CD4-positive, alpha-beta memory T cell (primary cell): ENCODE measurements at regions not wholly inside any gene's neighbourhood (a gene's known extent, or its start where the extent isn't known, plus 50 kb on each side); places are given as distances from the start of the nearest gene placed in this dataset.
"Not testable (repeated sequence)": the region's sequence is repeated elsewhere in the genome, so short reads cannot be mapped to it uniquely, and the experiment has no call there.

Source experiments
- CTCF ChIA-PET: fragments of 350-600 bp; sonication (Branson Sonifier 250); formaldehyde crosslinking; loops from one replicate; lab custom pipeline; 2021; ENCODE audit warnings: inconsistent platforms; ENCODE audit not compliant: partially characterized antibody; lab: Charles Lee
- POLR2A ChIA-PET: fragments of 350-600 bp; sonication (Branson Sonifier 250); formaldehyde crosslinking; loops from one replicate; lab custom pipeline; 2021; ENCODE audit not compliant: partially characterized antibody; lab: Charles Lee
- DNase-seq, 5 donors: peaks; one replicate each; pipeline versions ENCODE4 v3.0.0 to v3.0.0-alpha.2; 2020 to 2022; ENCODE audit warnings: mixed read lengths in 1 of 5
- H3K27ac ChIP-seq: one replicate; pipeline ENCODE4 v1.7.0; 2013; ENCODE audit warnings: low read depth, low read length
- H3K27me3 ChIP-seq: 2 replicates; pipeline ENCODE4 v1.7.0; 2013; ENCODE audit warnings: mild to moderate bottlenecking, low read length, moderate library complexity; ENCODE audit not compliant: insufficient read depth
- H3K36me3 ChIP-seq: 2 replicates; pipeline ENCODE4 v1.7.0; 2013; ENCODE audit warnings: mild to moderate bottlenecking, low read length, moderate library complexity; ENCODE audit not compliant: insufficient read depth
- H3K4me1 ChIP-seq: 2 replicates; pipeline ENCODE4 v1.7.0; 2013; ENCODE audit warnings: mild to moderate bottlenecking, low read length, moderate library complexity; ENCODE audit not compliant: insufficient read depth
- H3K4me3 ChIP-seq, 2 donors: one replicate each; pipeline ENCODE4 v1.7.0; 2013; ENCODE audit warnings: low read length in 2 of 2, mild to moderate bottlenecking in 1 of 2
- H3K9me3 ChIP-seq, 2 donors: one replicate each; pipeline ENCODE4 v1.7.0; 2013; ENCODE audit warnings: low read length in 2 of 2, control low read depth in 1 of 2; ENCODE audit not compliant: control insufficient read depth in 1 of 2
- H3K27ac Mint-ChIP-seq, 7 donors: one replicate each; pipeline ENCODE4 v1.8.0; 2020 to 2021; ENCODE audit warnings: mixed read lengths in 7 of 7, mild to moderate bottlenecking in 6 of 7, inconsistent platforms in 3 of 7, moderate library complexity in 3 of 7
- H3K27me3 Mint-ChIP-seq, 2 donors: one replicate each; pipeline ENCODE4 v1.8.0; 2020 to 2021; ENCODE audit warnings: mixed read lengths in 2 of 2
- H3K36me3 Mint-ChIP-seq, 2 donors: one replicate each; pipeline ENCODE4 v1.8.0; 2020 to 2021; ENCODE audit warnings: mixed read lengths in 2 of 2, inconsistent platforms in 1 of 2, mild to moderate bottlenecking in 1 of 2
- H3K4me1 Mint-ChIP-seq, 4 donors: one replicate each; pipeline ENCODE4 v1.8.0; 2020 to 2021; ENCODE audit warnings: mixed read lengths in 4 of 4, mild to moderate bottlenecking in 1 of 4
- H3K4me3 Mint-ChIP-seq, 8 donors: one replicate each; pipeline ENCODE4 v1.8.0; 2020 to 2021; ENCODE audit warnings: mixed read lengths in 8 of 8, mild to moderate bottlenecking in 7 of 8, moderate library complexity in 6 of 8, inconsistent platforms in 3 of 8
- H3K9me3 Mint-ChIP-seq, 8 donors: one replicate each; pipeline ENCODE4 v1.8.0; 2020 to 2021; ENCODE audit warnings: mixed read lengths in 8 of 8, mild to moderate bottlenecking in 5 of 8, inconsistent platforms in 3 of 8, moderate library complexity in 1 of 8
- intact Hi-C: fragments of 100-400 bp; cut with micrococcal nuclease; formaldehyde crosslinking; loops from one replicate; pipeline ENCODE4 v1.15.1; 2023

GRCh38 chr13:50485979-50486935 is 357.2 kb downstream of the DLEU7 start:
- no peak for DNase-seq
- H3K27ac Mint-ChIP-seq, result peak overlapping the region in 1 of 7 donors; percentile 15
- H3K4me1 Mint-ChIP-seq, result peaks cover 0 to 1% (median 0%) of the 10 kb centered on the region in 4 donors
- Histone ChIP-seq H3K4me1 (no peaks in the 10 kb centered on the region), H3K9me3 (no peaks in the 10 kb centered on the region), H3K27ac (no peak overlapping the region), H3K36me3 (no peaks in the 10 kb centered on the region), H3K4me3 (no peak overlapping the region), H3K27me3 (no peaks in the 10 kb centered on the region)
- no peaks in the 10 kb centered on the region for H3K9me3 Mint-ChIP-seq
- H3K36me3 Mint-ChIP-seq, result no peaks in the 10 kb centered on the region
- CTCF ChIA-PET, result no interaction called here
- H3K4me3 Mint-ChIP-seq, result no peak overlapping the region
- intact Hi-C loops, result no loop called here
- H3K27me3 Mint-ChIP-seq, result peaks cover 0 to 1% of the 10 kb centered on the region in 2 donors
- POLR2A ChIA-PET, result no interaction called here

- Mint-ChIP-seq H3K36me3 (no peaks in the 10 kb centered on the region), H3K4me3 (no peak overlapping the region), H3K4me1 (no peaks in the 10 kb centered on the region), H3K9me3 (peaks cover 0 to 3% (median 0%) of the 10 kb centered on the region in 8 donors), H3K27ac (no peak overlapping the region), H3K27me3 (peaks cover 0 to 1% of the 10 kb centered on the region in 2 donors)
- Histone ChIP-seq H3K4me1 (peaks cover 7% of the 10 kb centered on the region), H3K27me3 (no peaks in the 10 kb centered on the region), H3K4me3 (no peak overlapping the region), H3K9me3 (no peaks in the 10 kb centered on the region), H3K36me3 (no peaks in the 10 kb centered on the region), H3K27ac (no peak overlapping the region)
- ChIA-PET CTCF (no interaction called here), POLR2A (no interaction called here)
- intact Hi-C loops, result loop anchor here (1.0 kb wide), 1 partner anchor 8 kb away; no protein-coding TSS in a partner anchor
- no peak for DNase-seq
These were observed 349.8 kb downstream of the DLEU7 start for GRCh38 chr13:50493683-50494082.

- Histone ChIP-seq H3K36me3 (no peaks in the 10 kb centered on the region), H3K27ac (no peak overlapping the region), H3K4me3 (no peak overlapping the region), H3K27me3 (no peaks in the 10 kb centered on the region), H3K9me3 (no peaks in the 10 kb centered on the region), H3K4me1 (peaks cover 7% of the 10 kb centered on the region)
- DNase-seq, result no peak
- ChIA-PET POLR2A (no interaction called here), CTCF (no interaction called here)
- no peaks in the 10 kb centered on the region for H3K4me1 Mint-ChIP-seq
- H3K27me3 Mint-ChIP-seq, result peaks cover 0 to 1% of the 10 kb centered on the region in 2 donors
- H3K36me3 Mint-ChIP-seq, result no peaks in the 10 kb centered on the region
- H3K4me3 Mint-ChIP-seq, result no peak overlapping the region
- intact Hi-C loops, result no loop called here
- H3K27ac Mint-ChIP-seq, result no peak overlapping the region
- peaks cover 0 to 3% (median 0%) of the 10 kb centered on the region in 8 donors for H3K9me3 Mint-ChIP-seq
These were observed 349.4 kb downstream of the DLEU7 start for GRCh38 chr13:50494138-50494537.

GRCh38 chr13:50503212-50503611 is 340.3 kb downstream of the DLEU7 start:
- H3K27me3 ChIP-seq, DNase-seq, H3K4me3 Mint-ChIP-seq, H3K27me3 Mint-ChIP-seq, H3K4me1 ChIP-seq, H3K27ac Mint-ChIP-seq, intact Hi-C loops, CTCF ChIA-PET, H3K36me3 ChIP-seq, H3K4me3 ChIP-seq, H3K27ac ChIP-seq, H3K36me3 Mint-ChIP-seq, POLR2A ChIA-PET, H3K9me3 ChIP-seq, H3K4me1 Mint-ChIP-seq, H3K9me3 Mint-ChIP-seq: not testable (repeated sequence)

GRCh38 chr13:50509167-50509566 is 334.3 kb downstream of the DLEU7 start:
- DNase-seq, result no peak
- ChIA-PET CTCF (interaction anchor here (0.7 kb wide), 1 partner anchor 16 kb away, joined by 3 read pairs; no protein-coding TSS in a partner anchor), POLR2A (no interaction called here)
- no peaks in the 10 kb centered on the region for H3K27me3 ChIP-seq
- Mint-ChIP-seq H3K9me3 (peaks cover 0 to 7% (median 3%) of the 10 kb centered on the region in 8 donors), H3K27me3 (no peaks in the 10 kb centered on the region), H3K4me1 (no peaks in the 10 kb centered on the region), H3K27ac (no peak overlapping the region), H3K4me3 (no peak overlapping the region), H3K36me3 (no peaks in the 10 kb centered on the region)
- intact Hi-C loops, result no loop called here
- no peak overlapping the region for H3K4me3 ChIP-seq
- peaks cover 20% of the 10 kb centered on the region for H3K4me1 ChIP-seq
- H3K9me3 ChIP-seq, result no peaks in the 10 kb centered on the region
- H3K27ac ChIP-seq, result no peak overlapping the region
- H3K36me3 ChIP-seq, result no peaks in the 10 kb centered on the region

- Histone ChIP-seq H3K9me3 (no peaks in the 10 kb centered on the region), H3K4me1 (peaks cover 20% of the 10 kb centered on the region), H3K27me3 (no peaks in the 10 kb centered on the region), H3K27ac (no peak overlapping the region), H3K36me3 (no peaks in the 10 kb centered on the region), H3K4me3 (no peak overlapping the region)
- intact Hi-C loops, result loop anchor here (5.0 kb wide), 1 partner anchor 428 kb away; no protein-coding TSS in a partner anchor
- no peak for DNase-seq
- Mint-ChIP-seq H3K4me1 (no peaks in the 10 kb centered on the region), H3K9me3 (peaks cover 0 to 7% (median 3%) of the 10 kb centered on the region in 8 donors), H3K27ac (no peak overlapping the region), H3K4me3 (peak overlapping the region in 1 of 8 donors; percentile 31), H3K27me3 (no peaks in the 10 kb centered on the region), H3K36me3 (no peaks in the 10 kb centered on the region)
- CTCF ChIA-PET, result no interaction called here
- POLR2A ChIA-PET, result no interaction called here
These were observed 333.6 kb downstream of the DLEU7 start for GRCh38 chr13:50509771-50510441.

- POLR2A ChIA-PET, result interaction anchor here (1.0 to 1.6 kb wide), 5 partner anchors 16 to 399 kb away, joined by 3 to 4 read pairs (median 3); no protein-coding TSS in a partner anchor
- H3K27me3 Mint-ChIP-seq, H3K36me3 ChIP-seq, H3K9me3 ChIP-seq, H3K4me3 ChIP-seq, H3K36me3 Mint-ChIP-seq, CTCF ChIA-PET, H3K27ac ChIP-seq, H3K9me3 Mint-ChIP-seq, DNase-seq, H3K27ac Mint-ChIP-seq, H3K27me3 ChIP-seq, H3K4me3 Mint-ChIP-seq, H3K4me1 Mint-ChIP-seq: not testable (repeated sequence)
- peaks cover 20% of the 10 kb centered on the region for H3K4me1 ChIP-seq
- intact Hi-C loops, result loop anchor here (5.0 kb wide), 1 partner anchor 429 kb away; no protein-coding TSS in a partner anchor
These were observed 332.5 kb downstream of the DLEU7 start for GRCh38 chr13:50510885-50511545.
